HEK293T (cell line): ENCODE measurements at regions not wholly inside any gene's neighbourhood (a gene's known extent, or its start where the extent isn't known, plus 50 kb on each side); places are given as distances from the start of the nearest gene placed in this dataset.

ENCODE experiments used
- BHLHE40 ChIP-seq: fragments of 450-650 bp; IDR thresholded peaks from 2 replicates; pipeline ENCODE4 v1.6.1; 2016; ENCODE audit warnings: mild to moderate bottlenecking, moderate library complexity, borderline replicate concordance
- CTBP1 ChIP-seq: fragments of 450-650 bp; IDR thresholded peaks from 2 replicates; pipeline ENCODE4 v1.6.1; 2016; ENCODE audit warnings: borderline replicate concordance
- ELF4 ChIP-seq: fragments of 450-650 bp; IDR thresholded peaks from 2 replicates; pipeline ENCODE4 v1.6.1; 2017; ENCODE audit warnings: antibody characterized with exemption
- FOXM1 ChIP-seq: fragments of 450-650 bp; IDR thresholded peaks from 2 replicates; pipeline ENCODE4 v1.6.1; 2017; ENCODE audit warnings: mild to moderate bottlenecking, borderline replicate concordance
- HDGF ChIP-seq: fragments of 450-650 bp; IDR thresholded peaks from 2 replicates; pipeline ENCODE4 v1.6.1; 2017; ENCODE audit warnings: antibody characterized with exemption, borderline replicate concordance
- NFRKB ChIP-seq: fragments of 450-650 bp; IDR thresholded peaks from 2 replicates; pipeline ENCODE4 v1.6.1; 2016; ENCODE audit warnings: mild to moderate bottlenecking, moderate library complexity
- PKNOX1 ChIP-seq: fragments of 450-650 bp; IDR thresholded peaks from 2 replicates; pipeline ENCODE4 v1.6.1; 2016
- SP1 ChIP-seq: fragments of 450-650 bp; IDR thresholded peaks from 2 replicates; pipeline ENCODE4 v1.6.1; 2017
- ZNF384 ChIP-seq: fragments of 450-650 bp; IDR thresholded peaks from 2 replicates; pipeline ENCODE4 v1.6.1; 2016

- TF ChIP-seq ZNF384 = no peak
- TF ChIP-seq FOXM1 = no peak
- no peak for TF ChIP-seq BHLHE40
- no peak for TF ChIP-seq CTBP1
- TF ChIP-seq PKNOX1 = no peak
- no peak for TF ChIP-seq SP1
- no peak for TF ChIP-seq NFRKB
- no peak for TF ChIP-seq HDGF
- no peak for TF ChIP-seq ELF4
These were observed 1084.6 kb upstream of the ARRDC3 start for GRCh38 chr5:92467695-92468094.
